HEK293 (cell line): ENCODE measurements at regions not wholly inside any gene's neighbourhood (a gene's known extent, or its start where the extent isn't known, plus 50 kb on each side); places are given as distances from the start of the nearest gene placed in this dataset.

Source experiments
- KLF9 ChIP-seq: fragments of 450-650 bp; formaldehyde crosslinking; IDR thresholded peaks from 2 replicates; pipeline ENCODE4 v1.5.1; 2016; ENCODE audit warnings: missing biosample characterization, missing genetic modification characterization, low read depth
- ZNF501 ChIP-seq: fragments of 450-650 bp; formaldehyde crosslinking; IDR thresholded peaks from 2 replicates; pipeline ENCODE4 v1.5.1; 2016; ENCODE audit warnings: missing biosample characterization, missing genetic modification characterization
- ZNF830 ChIP-seq: fragments of 450-650 bp; IDR thresholded peaks from 2 replicates; pipeline ENCODE4 v1.5.0; 2018; ENCODE audit warnings: missing biosample characterization, missing genetic modification characterization, low read depth, mild to moderate bottlenecking, moderate library complexity
- TF ChIP-seq, protein P1 (sequence below): fragments of 450-650 bp; formaldehyde crosslinking; IDR thresholded peaks from 2 replicates; pipeline ENCODE4 v1.5.1; 2016; ENCODE audit warnings: missing biosample characterization, missing genetic modification characterization
- TF ChIP-seq, protein P2 (sequence below): fragments of 450-650 bp; formaldehyde crosslinking; IDR thresholded peaks from 2 replicates; pipeline ENCODE4 v1.5.1; 2016; ENCODE audit warnings: missing biosample characterization, missing genetic modification characterization
- TF ChIP-seq, protein P3 (sequence below): fragments of 450-650 bp; formaldehyde crosslinking; IDR thresholded peaks from 2 replicates; pipeline ENCODE4 v1.5.1; 2016; ENCODE audit warnings: missing biosample characterization, missing genetic modification characterization
- TF ChIP-seq, protein P4 (sequence below): fragments of 450-650 bp; formaldehyde crosslinking; IDR thresholded peaks from 2 replicates; pipeline ENCODE4 v1.5.1; 2016; ENCODE audit warnings: missing biosample characterization, missing genetic modification characterization
- TF ChIP-seq, protein P5 (sequence below): fragments of 450-650 bp; formaldehyde crosslinking; optimal IDR thresholded peaks from 2 replicates; pipeline ENCODE3; 2016; ENCODE audit warnings: missing biosample characterization, mild to moderate bottlenecking, missing genetic modification characterization

DNA sequence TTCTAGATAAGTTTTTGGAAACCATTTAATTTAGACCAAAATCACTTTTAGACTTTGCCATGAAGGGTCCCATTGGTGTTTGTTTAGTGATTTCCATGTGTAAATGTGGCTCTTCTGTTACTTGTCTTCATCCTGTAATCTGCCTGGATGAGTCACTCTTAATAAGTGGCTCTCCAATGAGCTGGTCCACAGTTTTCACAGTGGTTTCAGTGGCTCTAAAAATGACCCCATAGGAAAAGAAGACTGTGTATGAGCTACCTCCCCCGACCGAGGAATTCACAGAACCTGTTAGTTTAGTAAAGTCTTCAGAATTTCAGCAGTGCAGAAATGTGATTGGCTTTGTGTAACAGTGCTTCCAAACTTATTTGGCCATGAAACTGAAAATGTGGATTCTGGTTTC lies 492.0 kb upstream of the MARCKS start:
- TF ChIP-seq ZNF830 (no peak), KLF9 (no peak), ZNF501 (tag by site-specific recombination) (no peak)
- TF ChIP-seq, protein P1, sequence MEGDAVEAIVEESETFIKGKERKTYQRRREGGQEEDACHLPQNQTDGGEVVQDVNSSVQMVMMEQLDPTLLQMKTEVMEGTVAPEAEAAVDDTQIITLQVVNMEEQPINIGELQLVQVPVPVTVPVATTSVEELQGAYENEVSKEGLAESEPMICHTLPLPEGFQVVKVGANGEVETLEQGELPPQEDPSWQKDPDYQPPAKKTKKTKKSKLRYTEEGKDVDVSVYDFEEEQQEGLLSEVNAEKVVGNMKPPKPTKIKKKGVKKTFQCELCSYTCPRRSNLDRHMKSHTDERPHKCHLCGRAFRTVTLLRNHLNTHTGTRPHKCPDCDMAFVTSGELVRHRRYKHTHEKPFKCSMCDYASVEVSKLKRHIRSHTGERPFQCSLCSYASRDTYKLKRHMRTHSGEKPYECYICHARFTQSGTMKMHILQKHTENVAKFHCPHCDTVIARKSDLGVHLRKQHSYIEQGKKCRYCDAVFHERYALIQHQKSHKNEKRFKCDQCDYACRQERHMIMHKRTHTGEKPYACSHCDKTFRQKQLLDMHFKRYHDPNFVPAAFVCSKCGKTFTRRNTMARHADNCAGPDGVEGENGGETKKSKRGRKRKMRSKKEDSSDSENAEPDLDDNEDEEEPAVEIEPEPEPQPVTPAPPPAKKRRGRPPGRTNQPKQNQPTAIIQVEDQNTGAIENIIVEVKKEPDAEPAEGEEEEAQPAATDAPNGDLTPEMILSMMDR (tag by site-specific recombination) = no peak
- TF ChIP-seq, protein P2, sequence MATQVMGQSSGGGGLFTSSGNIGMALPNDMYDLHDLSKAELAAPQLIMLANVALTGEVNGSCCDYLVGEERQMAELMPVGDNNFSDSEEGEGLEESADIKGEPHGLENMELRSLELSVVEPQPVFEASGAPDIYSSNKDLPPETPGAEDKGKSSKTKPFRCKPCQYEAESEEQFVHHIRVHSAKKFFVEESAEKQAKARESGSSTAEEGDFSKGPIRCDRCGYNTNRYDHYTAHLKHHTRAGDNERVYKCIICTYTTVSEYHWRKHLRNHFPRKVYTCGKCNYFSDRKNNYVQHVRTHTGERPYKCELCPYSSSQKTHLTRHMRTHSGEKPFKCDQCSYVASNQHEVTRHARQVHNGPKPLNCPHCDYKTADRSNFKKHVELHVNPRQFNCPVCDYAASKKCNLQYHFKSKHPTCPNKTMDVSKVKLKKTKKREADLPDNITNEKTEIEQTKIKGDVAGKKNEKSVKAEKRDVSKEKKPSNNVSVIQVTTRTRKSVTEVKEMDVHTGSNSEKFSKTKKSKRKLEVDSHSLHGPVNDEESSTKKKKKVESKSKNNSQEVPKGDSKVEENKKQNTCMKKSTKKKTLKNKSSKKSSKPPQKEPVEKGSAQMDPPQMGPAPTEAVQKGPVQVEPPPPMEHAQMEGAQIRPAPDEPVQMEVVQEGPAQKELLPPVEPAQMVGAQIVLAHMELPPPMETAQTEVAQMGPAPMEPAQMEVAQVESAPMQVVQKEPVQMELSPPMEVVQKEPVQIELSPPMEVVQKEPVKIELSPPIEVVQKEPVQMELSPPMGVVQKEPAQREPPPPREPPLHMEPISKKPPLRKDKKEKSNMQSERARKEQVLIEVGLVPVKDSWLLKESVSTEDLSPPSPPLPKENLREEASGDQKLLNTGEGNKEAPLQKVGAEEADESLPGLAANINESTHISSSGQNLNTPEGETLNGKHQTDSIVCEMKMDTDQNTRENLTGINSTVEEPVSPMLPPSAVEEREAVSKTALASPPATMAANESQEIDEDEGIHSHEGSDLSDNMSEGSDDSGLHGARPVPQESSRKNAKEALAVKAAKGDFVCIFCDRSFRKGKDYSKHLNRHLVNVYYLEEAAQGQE (tag by site-specific recombination) = no peak
- TF ChIP-seq, protein P3, sequence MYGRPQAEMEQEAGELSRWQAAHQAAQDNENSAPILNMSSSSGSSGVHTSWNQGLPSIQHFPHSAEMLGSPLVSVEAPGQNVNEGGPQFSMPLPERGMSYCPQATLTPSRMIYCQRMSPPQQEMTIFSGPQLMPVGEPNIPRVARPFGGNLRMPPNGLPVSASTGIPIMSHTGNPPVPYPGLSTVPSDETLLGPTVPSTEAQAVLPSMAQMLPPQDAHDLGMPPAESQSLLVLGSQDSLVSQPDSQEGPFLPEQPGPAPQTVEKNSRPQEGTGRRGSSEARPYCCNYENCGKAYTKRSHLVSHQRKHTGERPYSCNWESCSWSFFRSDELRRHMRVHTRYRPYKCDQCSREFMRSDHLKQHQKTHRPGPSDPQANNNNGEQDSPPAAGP (tag by site-specific recombination) = no peak
- TF ChIP-seq, protein P4, sequence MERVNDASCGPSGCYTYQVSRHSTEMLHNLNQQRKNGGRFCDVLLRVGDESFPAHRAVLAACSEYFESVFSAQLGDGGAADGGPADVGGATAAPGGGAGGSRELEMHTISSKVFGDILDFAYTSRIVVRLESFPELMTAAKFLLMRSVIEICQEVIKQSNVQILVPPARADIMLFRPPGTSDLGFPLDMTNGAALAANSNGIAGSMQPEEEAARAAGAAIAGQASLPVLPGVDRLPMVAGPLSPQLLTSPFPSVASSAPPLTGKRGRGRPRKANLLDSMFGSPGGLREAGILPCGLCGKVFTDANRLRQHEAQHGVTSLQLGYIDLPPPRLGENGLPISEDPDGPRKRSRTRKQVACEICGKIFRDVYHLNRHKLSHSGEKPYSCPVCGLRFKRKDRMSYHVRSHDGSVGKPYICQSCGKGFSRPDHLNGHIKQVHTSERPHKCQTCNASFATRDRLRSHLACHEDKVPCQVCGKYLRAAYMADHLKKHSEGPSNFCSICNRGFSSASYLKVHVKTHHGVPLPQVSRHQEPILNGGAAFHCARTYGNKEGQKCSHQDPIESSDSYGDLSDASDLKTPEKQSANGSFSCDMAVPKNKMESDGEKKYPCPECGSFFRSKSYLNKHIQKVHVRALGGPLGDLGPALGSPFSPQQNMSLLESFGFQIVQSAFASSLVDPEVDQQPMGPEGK (tag by site-specific recombination) = no peak
- TF ChIP-seq, protein P5, sequence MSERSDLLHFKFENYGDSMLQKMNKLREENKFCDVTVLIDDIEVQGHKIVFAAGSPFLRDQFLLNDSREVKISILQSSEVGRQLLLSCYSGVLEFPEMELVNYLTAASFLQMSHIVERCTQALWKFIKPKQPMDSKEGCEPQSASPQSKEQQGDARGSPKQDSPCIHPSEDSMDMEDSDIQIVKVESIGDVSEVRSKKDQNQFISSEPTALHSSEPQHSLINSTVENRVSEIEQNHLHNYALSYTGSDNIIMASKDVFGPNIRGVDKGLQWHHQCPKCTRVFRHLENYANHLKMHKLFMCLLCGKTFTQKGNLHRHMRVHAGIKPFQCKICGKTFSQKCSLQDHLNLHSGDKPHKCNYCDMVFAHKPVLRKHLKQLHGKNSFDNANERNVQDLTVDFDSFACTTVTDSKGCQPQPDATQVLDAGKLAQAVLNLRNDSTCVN (tag by site-specific recombination) = no peak
